ENCODE measurements at regions not wholly inside any gene's neighbourhood (a gene's known extent, or its start where the extent isn't known, plus 50 kb on each side); places are given as distances from the start of the nearest gene placed in this dataset.
"Not testable (repeated sequence)": the region's sequence is repeated elsewhere in the genome, so short reads cannot be mapped to it uniquely, and the experiment has no call there.

DNA sequence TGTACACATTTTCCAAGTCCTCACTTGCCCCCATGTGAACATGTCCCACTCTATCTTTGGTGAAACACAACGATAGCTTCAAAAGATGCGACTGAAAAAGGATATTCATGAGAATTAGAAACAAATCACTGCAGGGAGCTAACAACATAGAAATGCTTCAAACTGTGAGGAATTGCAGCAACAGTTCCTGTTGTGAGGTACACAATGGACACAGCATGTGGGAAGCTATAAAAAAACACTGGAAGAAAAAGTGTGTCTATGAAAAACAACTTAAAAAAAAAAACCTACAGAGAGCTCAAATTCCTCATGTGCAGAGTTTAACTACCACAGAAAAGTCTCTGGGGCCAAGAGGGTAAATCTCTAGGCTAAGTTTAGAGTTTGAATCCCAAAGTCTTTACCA, 51.6 kb upstream of the BLTP1 start:
- DNase-seq (no peak), ATAC-seq (no peak)

DNA sequence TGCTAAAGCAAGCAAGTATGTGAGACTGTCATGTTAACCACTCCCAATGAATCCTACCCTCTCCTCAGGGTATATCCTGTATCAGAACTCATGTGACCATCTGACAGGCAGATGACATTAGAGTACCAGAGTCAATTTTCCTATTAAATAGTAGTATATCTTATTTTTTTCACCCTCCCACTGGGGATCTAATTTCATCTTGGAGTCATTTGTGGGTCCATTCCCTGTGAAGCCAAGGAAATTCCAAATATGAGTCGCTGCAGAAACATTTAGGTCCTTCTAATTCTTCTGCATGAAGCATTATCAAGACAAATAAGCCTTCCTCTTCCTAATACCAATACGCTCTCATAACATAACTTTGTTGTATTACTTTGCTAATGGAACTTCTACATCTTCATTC, 52.2 kb upstream of the BLTP1 start:
- no peak for ATAC-seq
- no peak for DNase-seq

DNA sequence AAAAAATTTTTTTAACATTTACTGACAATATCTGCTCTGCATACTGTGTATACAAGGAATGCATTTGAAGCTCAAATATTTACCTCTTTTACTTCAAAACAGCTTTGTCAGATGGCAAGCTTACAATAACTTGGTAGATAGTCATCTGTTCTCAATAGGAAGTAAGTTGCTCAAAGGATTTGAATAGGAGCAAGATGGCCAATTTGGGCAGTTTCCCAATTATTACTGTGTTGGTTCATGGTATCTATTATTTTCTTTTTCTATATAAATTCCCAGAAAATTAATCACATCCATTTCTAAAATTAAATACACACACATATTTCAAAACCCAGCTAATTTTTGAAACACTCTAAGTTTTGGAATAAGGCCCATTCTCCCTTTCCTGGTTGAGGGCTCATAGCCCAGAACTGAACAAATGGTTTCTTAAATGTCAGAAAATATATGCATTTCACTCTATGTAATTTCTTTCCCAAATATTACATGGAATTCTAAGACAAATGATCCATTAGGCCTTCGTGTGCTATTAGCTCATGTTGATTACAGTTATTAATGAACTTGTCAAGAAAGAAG, 60.2 kb upstream of the BLTP1 start:
- no peak for ATAC-seq
- DNase-seq: no peak

DNA sequence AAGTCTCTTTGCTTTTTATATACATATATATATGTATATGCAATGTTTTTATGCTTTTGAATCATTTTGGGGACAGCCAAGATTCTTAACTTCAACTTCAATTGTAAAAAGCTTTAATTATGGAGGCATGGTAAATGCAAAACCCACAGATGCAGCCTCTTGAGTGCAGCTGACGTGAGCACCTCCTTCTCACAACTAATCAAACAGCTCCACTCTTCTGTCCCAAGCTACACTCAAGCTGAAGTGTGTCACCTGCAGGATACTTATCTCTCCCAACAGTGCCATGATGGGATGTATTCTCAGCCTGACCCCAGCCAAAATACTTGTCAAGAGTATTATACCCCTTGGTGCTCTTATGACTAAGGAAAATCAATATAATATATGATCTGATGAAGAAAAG, 60.7 kb upstream of the BLTP1 start:
- DNase-seq (no peak), ATAC-seq (no peak)

DNA sequence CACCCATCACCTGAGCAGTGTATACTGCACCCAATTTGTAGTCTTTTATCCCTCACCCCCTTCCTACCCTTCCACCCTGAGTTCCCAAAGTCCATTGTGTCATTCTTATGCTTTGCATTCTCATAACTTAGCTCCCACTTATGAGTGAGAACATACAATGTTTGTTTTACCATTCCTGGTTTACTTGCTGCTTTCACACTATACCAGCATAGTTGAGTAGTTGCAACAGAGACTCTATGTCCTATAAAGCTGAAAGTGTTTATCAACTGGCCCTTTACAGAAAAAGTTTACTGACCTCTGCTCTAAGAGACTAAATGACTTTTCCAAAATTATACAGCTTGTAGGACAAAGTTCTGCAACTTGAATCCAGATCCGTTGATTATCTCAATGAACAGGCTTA, 61.1 kb upstream of the BLTP1 start:
- ATAC-seq: no peak
- DNase-seq: no peak

DNA sequence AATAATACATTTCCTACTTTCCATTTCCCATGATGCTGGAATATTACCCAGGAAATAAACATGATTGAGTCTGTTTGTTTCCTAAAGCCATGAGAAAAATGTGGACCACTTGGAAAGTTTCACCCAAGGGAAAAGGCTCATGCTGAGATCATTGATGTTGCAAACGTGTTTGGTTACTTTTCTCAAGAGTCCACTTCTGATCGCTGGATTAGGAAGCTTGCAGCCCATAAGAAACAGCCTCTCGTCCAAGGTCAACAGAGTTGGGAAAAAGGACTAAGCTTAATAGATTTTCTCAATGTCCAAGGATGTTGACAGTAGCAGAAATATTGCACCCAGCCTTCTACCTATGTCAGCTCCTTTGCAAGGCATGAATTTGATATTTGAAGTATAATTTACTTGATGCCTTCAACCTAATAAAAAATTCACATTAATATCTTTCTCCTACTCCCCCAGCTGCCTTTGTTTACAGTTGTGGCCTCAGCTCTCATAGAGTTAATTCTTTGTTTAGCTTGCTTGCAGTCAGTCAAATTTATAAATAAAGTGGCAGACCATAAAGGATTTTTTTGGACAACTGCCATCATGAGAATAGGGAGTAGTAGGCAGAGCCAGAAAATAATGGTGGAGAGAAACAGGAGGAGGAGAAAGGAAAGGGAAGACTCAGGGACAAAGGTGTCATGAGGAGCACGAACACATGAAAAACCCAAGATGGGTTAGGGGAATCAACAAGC, 65.6 kb upstream of the BLTP1 start:
- DNase-seq (no peak), ATAC-seq (no peak)

DNA sequence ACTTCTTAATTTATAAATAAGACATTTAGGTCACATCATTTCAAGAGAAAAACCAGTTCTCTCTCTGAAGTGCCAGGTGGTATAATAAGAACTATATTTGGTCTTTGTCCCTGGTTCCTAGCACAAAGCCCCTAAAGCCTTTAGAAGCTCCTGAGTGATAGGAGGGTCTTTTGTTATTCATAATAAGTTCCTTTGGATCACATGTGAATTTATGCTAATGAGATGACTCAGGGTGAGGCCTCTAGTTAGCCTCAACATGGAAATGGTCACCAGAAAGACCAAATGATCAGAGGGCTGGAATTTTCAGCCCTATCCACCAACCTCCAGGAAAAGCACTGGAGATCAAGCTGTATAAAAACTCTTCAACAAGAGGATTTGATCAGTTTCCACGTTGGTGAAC, 68.1 kb upstream of the BLTP1 start:
- DNase-seq: no peak
- ATAC-seq: no peak

DNA sequence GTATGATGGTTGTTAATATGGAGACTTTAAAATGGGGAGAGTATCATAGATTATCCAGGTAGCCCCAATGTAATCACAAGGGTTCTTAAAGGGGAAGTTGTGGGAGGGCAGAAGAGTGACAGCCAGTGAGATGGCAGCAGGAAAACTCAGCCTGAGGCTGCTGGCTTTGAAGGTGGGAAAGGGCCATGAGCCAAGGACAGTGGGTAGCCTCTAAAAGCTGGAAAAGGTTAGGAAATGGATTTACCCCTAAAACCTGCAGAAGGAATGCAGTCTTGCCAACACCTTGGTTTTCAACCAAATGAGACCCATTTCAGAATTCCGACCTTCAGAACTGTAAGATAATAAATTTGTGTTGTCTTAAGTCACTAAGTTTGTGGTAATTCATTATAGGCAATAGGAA, 68.8 kb upstream of the BLTP1 start:
- ATAC-seq (no peak), DNase-seq (no peak)

DNA sequence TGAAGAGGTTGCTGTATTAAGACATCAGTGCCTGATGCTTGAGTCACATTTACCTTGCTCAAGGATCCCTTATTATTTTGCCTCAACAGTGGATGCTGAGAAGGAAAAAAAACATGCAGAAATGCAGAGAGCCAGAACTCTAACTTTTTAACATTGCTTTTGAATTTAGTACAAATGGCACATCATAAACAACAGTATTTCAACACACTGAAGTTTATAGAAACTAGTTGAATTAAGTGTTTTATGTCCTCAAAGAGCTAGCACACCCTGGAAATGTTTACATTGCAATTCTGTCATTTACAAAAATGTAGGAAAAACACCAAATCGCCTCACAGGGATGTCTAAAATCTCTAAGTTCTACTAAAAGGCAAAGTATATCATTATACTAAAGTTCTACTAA, 69.5 kb upstream of the BLTP1 start:
- no peak for DNase-seq
- no peak for ATAC-seq

DNA sequence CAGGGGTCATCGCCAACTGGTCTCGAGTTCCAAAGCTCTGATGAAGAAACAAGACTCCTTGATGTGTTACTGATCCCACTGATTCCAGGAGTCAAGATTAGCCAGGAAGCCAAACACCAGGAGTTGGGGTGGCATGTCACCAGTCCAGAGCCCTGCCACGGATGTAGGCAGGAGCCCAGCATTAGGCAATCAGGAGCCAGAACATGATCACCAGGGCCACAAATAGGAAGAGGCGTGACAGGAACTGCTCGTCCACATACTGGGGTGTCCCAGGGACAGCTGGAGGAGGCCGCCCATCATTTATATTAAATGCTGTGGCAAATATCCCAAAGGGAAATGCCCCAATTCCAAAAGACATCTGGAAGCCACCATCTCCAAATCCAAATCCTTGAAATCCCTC, 74.5 kb upstream of the BLTP1 start:
- not testable (repeated sequence) for ATAC-seq, DNase-seq

DNA sequence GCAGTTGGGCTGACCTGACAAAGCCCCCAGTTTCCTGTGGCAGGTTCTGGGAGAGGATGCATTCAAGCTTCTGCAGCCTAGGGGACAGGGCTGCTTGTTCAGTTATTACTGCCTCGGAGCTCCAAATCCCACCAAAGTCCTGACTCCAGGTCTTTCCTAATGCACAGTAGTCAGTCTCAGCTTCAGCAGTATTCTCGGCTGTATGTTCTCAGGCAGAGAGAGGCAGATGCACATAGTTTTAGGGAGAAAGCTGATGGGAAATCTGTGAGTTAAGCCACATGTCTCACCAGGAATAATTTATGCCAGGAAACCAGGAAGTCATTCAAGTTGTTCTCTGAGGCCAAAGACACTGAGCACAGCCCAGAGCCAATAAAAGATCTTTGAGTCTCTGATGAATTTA, 75.3 kb upstream of the BLTP1 start:
- not testable (repeated sequence) for DNase-seq, ATAC-seq

DNA sequence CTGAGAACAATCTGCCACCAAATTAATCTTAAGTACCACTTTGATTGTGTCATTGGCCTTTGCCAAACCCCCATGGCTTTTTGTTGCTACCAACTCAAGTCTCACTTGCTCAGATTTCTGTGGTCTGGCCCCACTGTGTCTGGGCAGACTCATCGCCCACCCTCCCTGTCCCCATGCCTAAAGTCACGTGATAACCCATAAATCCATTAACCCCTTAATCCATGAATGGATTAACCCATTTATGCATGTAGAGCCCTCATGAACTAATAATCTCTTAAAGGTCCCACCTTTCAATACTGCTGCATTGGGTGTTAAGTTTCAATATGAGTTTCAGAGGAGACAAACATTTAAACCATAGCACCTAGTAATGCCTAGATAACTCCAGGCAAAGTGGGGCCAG, 78.5 kb upstream of the BLTP1 start:
- ATAC-seq: no peak
- DNase-seq: no peak

DNA sequence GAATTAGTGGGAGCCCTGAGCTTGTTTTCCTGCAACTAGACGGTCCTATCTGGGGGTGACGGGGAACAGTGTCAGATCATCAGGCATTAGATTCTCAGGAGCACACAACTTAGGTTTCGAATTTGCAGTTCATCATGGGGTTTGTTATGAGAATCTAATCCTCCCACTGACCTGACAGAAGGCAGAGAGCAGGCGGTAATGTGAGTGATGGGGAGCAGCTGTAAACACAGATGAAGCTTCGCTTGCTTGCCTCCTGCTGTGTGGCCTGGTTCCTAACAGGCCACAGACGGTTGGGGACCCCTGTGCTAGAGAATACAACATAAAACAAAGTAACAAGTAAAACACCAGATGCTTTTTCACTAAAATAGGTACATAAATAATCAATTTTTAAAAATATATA, 86.2 kb upstream of the BLTP1 start:
- DNase-seq (no peak), ATAC-seq (no peak)

DNA sequence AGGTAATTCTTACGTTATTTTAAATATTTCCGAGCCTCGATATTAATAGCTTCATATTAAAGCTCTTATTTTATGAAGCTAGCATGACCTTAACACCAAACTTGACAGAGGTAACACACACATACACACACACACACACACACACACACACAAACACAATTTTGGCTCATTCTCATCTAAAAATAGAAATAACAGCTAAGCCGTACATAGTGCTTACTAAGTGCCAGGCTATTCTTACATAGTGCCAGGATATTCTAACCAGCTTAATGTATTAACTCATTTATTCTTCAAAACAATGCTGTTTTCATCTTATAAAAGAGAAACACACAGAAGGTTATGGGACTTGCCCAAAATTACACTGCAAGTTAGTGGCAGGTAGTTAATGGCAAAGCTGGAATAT, 87.0 kb upstream of the BLTP1 start:
- no peak for DNase-seq
- ATAC-seq: no peak

DNA sequence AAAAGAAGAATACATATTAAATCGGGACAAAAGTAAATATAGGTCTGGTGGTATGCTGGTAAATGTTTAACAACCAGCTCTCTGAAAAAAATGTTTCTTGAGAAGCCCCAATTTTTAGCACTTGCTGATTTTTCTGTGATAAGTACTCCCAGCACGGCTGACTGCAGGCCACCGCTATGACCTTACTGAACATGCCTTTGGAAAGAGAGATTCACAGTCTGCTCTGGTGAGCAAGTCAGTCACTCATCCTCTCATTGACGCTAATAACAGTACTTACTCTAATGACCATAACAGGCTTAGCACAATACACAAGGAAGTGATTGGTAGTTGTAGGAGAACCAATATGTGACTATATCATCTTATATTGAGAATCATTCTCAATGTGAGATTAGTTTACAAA, 98.9 kb upstream of the BLTP1 start:
- ATAC-seq (no peak), DNase-seq (no peak)

DNA sequence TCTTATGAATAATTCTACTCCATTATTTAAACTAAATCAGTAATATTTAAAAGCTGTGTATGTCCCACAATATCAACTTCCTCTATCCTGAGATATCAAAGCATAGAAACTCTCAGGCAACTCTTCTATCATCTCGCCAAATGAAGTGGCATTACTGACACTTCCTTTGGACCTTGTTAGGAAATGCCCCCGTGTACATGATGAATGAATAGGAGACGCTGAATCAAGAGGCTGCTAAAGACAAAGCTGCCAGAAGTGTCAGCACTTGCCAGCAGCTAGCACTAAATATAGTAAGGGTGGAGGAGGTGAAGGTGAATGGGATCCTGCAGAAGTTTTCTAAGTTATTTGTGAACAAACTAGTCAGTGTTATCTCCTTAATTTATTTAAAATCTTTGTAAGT, 99.5 kb upstream of the BLTP1 start:
- no peak for ATAC-seq
- DNase-seq: no peak

DNA sequence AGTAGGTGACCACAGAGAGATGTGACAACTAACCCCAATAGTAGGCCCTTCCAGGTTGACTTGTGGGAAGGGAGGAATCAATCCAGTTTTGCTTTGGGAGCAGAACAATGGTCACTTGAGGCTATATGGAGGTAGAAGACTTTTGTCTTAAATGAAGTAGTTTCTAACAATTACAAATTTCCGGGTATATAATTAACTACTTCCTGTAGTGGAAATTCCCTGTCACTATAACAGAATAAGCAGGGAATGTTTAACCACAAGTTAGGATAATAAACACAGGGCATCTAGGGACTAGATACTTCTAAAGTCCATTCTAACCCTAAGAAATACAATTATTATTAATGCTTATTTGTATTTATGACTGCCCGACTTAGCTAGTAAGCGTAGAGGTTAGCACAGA, 99.0 kb upstream of the TRPC3 start:
- ATAC-seq: no peak
- DNase-seq: no peak

DNA sequence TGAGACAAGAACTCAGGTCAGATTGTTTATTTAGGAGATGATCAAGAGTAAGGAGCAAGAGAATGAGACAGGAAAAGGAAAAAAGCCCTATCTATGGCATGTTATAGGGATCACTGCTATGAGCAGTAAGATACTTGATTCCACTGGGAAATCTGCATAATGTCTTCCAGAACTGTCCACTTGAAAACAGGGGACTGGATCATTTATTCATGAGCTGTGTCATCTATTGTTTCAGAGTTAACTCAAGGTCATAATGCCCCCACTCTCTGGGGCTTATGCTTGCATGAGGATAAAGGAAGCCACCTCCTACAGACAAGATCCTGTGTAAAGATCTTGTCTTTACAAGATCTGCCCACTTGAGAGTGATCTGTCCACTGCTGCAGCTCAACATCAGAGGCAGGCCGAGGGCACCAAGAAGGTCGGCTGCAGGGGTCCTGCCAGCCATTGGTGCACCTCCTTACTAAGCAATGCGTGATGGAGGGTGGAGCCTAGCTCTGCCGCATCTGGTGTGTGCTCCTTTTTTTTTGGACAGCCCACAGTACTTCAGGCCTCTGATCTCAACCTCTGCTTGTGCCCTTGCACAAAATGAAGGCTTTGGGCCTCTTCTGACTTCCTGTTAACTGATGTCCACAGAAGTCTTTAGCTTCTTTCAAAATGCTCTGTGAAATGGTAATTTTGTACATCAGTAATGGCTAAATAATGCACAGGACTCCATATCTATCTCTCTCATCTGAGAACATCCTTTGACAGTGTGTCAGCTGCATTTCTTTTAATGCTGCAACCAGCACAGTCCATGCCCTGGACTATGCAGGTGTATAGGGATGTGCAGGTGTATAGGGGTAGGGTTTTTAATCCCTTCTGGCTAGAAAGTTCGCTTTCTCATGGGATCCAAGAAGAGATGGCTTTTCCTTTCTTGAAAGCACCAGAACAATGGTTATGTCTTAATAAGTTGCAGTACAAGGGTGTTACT, 95.9 kb upstream of the TRPC3 start:
- no peak for ATAC-seq

DNA sequence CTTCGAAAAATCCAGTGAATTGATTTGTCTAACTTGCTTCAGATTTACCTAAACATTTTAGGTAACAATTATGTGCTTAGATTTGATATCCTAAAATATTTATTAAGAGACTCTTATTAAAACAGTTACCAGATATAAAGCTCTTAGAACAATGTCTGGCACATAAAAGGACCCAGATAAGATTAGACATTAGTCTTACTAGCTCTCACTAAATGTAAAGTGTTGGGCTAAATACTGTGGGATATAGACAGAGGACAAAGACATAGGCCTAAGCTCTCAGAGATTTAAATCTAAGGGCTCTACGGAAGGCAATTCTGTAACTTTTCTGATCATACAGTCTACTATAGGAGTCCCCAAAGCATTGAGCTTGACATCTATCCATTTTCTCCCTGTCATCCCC, 94.4 kb upstream of the TRPC3 start:
- DNase-seq (no peak), ATAC-seq (no peak)

More for the DNA sequence above, 95.9 kb upstream of the TRPC3 start:
- no peak for DNase-seq

DNA sequence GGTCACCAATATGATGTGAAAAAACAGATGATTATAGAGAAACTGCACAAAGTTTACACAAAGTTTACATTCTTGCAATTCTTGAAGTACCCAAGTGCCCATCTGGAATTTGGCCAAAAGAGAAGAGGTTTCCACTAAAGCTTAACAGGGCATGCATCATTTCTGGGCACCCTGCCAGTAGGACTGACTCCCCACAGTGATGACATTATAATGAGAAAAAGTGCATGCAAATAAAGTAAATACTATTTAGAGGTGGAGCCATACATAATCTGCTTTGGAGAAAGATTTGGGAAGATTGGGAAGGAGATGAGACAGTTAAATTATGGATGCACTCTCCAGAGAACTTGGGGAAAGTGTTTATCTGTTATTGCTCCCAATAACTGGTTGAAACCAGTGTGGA, 93.7 kb upstream of the TRPC3 start:
- ATAC-seq: no peak
- no peak for DNase-seq

DNA sequence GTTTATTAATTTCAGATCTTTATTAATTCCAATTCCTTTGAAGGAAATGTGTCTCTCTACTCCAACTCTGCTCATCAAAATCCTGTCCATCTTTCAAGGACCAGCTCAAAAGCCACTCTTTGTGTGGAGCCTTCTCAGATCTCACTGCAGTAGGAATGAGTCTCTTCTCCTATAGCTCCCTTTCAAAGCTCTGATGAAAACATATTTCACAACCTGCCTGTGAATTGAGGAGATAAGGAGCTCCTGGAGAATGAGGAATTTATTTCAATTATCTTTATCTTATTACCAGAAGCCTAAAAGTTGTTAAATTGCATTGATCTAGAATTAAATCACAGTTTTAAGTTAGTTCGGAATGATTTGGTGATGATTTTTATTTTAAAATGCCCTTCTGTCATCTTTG, 92.6 kb upstream of the TRPC3 start:
- no peak for ATAC-seq
- DNase-seq: no peak

DNA sequence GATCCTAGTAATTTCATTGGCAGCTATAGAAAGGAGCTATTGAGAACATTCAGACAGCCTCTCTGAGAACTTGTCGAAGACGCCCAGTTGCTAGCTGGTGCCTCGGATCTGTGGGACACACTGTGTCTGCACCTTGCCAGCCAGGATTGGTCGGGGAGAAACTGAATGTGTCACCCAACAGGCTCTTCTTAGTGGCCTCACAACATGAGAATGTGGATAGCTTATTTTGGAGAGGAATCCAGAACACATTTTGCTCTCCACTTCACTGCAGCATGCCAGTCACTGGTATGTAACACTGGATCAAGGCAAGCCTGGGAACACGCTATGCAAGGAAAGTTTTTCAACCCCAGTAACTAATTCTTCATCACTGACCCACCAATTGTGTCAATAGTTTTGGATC, 89.5 kb upstream of the TRPC3 start:
- DNase-seq (no peak), ATAC-seq (no peak)

DNA sequence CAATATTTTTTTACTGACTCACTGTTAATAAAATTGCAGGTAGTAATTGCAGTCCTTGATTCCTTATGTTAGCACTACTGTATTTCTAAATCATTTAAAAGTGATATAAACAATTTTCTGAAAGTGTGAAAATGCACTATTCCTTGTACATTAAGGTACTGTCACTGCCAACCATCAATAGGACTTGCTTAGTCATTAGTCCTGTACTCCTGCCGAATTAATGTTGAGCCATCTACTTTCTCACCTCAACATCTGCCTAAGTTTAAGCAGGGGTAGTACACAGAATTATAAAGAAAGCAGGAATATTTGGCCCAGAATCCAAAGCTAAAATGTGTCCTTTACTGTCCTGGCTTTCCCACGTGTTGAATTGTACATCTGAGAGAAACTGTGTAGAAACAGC, 87.0 kb upstream of the TRPC3 start:
- DNase-seq (no peak), ATAC-seq (no peak)

Data from stimulated activated naive CD8-positive, alpha-beta T cell treated with anti-CD3 and anti-CD28 coated beads, Interleukin-15, Interleukin-2, amounts not matched to agents 100 U/mL and 50 U/mL, for 24 hours (primary cell).